HFFc6 (cell line): ENCODE measurements at regions not wholly inside any gene's neighbourhood (a gene's known extent, or its start where the extent isn't known, plus 50 kb on each side); places are given as distances from the start of the nearest gene placed in this dataset.

Experiments
- DNase-seq: peaks from one replicate; pipeline ENCODE4 v3.0.0-alpha.2; 2018
- H3K27ac Mint-ChIP-seq: 2 replicates; pipeline ENCODE4 v1.8.0; 2020; ENCODE audit warnings: mild to moderate bottlenecking, mixed read lengths
- H3K27me3 Mint-ChIP-seq: 2 replicates; pipeline ENCODE4 v1.8.0; 2021; ENCODE audit warnings: mild to moderate bottlenecking, moderate library complexity, mixed read lengths; ENCODE audit not compliant: insufficient read depth
- H3K36me3 Mint-ChIP-seq: 2 replicates; pipeline ENCODE4 v1.8.0; 2021; ENCODE audit warnings: low read depth, mixed read lengths
- H3K4me1 Mint-ChIP-seq: 2 replicates; pipeline ENCODE4 v1.8.0; 2020; ENCODE audit warnings: low read depth, mixed read lengths
- H3K4me3 Mint-ChIP-seq: 2 replicates; pipeline ENCODE4 v1.8.0; 2020; ENCODE audit warnings: mild to moderate bottlenecking, moderate library complexity, mixed read lengths
- H3K9me3 Mint-ChIP-seq: 2 replicates; pipeline ENCODE4 v1.8.0; 2020; ENCODE audit warnings: mild to moderate bottlenecking, mixed read lengths
- TF ChIP-seq, protein P1 (sequence below): fragments of 200-600 bp; sonication (generic); IDR thresholded peaks from 2 replicates; pipeline ENCODE4 v1.5.0; 2021; ENCODE audit warnings: antibody characterized with exemption, mild to moderate bottlenecking

DNA sequence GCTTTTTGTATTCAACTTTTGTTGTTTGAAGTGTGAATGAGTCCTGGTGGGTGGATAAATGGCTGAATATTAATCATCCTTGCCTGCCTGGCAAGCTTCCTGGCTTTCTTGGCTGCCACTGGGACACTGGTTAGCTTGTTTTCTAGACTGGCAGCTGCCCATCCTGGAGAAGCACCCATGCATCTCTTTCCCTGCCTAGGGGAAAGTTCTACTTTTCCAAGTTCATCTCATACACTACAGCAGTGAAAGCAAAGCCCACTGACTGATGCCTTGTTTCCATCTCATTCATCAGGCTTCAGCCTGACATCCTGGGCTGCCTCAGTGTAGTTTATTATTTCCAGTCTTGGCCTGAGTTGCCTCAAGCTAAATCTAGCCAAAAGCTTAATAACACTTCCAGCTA, 244.8 kb downstream of the PCDH20 start:
- no peak for DNase-seq
- TF ChIP-seq, protein P1, sequence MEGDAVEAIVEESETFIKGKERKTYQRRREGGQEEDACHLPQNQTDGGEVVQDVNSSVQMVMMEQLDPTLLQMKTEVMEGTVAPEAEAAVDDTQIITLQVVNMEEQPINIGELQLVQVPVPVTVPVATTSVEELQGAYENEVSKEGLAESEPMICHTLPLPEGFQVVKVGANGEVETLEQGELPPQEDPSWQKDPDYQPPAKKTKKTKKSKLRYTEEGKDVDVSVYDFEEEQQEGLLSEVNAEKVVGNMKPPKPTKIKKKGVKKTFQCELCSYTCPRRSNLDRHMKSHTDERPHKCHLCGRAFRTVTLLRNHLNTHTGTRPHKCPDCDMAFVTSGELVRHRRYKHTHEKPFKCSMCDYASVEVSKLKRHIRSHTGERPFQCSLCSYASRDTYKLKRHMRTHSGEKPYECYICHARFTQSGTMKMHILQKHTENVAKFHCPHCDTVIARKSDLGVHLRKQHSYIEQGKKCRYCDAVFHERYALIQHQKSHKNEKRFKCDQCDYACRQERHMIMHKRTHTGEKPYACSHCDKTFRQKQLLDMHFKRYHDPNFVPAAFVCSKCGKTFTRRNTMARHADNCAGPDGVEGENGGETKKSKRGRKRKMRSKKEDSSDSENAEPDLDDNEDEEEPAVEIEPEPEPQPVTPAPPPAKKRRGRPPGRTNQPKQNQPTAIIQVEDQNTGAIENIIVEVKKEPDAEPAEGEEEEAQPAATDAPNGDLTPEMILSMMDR: no peak
- Mint-ChIP-seq H3K27me3 (no peaks in the 10 kb centered on the region), H3K4me3 (no peak overlapping the region), H3K27ac (no peak overlapping the region), H3K36me3 (no peaks in the 10 kb centered on the region), H3K4me1 (no peaks in the 10 kb centered on the region), H3K9me3 (peaks cover 23% of the 10 kb centered on the region)

DNA sequence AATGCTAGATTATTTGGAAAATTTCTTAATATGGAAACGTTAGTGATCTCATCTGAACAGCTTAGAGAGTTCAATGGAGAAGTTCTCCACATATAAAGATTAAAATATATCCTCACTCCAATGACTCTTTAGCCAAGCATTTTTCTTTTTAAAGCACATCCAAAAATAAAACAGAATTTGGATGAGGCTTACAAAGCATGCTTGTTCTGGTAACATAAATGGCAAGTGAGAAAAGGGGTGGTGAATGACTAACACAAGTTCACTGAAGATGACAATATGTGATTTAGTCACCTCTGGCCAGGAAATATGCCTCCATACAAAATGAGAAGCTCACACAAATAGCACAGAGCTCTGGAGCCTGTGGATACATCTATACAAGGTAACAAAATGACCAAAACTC, 253.0 kb downstream of the PCDH20 start:
- TF ChIP-seq, protein P1: no peak
- Mint-ChIP-seq H3K27me3 (no peaks in the 10 kb centered on the region), H3K9me3 (peaks cover 29% of the 10 kb centered on the region), H3K27ac (no peak overlapping the region), H3K4me3 (no peak overlapping the region), H3K36me3 (no peaks in the 10 kb centered on the region), H3K4me1 (no peaks in the 10 kb centered on the region)
- DNase-seq: no peak

DNA sequence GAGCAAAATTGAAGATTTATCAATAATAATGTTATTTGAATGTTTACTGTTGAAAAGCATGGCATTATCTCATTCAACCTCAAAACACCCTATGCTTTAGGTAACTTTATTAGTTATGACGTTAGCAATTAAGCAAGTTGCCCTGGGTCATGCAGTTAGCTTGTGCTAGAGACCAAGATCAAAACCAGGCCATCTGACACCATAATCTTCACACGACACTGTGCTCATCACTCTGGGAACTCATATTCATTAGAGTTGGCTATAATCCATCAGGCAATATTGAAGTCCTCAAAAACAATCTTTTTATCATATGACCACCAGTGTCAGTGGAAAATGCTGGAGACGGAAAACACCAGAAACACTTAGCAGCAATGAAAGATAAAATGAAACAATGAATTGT, 253.5 kb downstream of the PCDH20 start:
- TF ChIP-seq, protein P1: no peak
- H3K4me3 Mint-ChIP-seq: no peak overlapping the region
- H3K27ac Mint-ChIP-seq: no peak overlapping the region
- no peak for DNase-seq
- H3K36me3 Mint-ChIP-seq: no peaks in the 10 kb centered on the region
- H3K9me3 Mint-ChIP-seq: peaks cover 28% of the 10 kb centered on the region
- H3K4me1 Mint-ChIP-seq: no peaks in the 10 kb centered on the region
- no peaks in the 10 kb centered on the region for H3K27me3 Mint-ChIP-seq

DNA sequence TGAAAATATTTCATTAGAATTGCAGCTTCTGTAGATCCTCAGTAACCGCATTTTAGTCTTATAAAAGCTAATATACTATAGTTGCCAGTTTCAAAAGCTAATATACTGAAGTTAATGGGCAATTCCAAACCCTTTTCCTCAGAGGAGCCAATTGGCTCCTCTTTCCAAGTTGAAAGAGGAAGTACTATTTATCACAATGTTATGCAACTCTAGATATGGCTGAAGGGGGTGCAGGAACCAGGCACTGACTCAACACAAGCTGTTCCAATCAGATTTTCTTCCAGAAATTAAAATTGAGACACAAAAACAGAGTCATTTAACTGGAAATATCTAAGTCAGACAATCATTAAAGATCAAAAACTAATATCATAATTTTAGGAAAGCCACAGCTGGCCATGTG, 258.9 kb downstream of the PCDH20 start:
- Mint-ChIP-seq H3K4me3 (no peak overlapping the region), H3K27me3 (no peaks in the 10 kb centered on the region), H3K4me1 (no peaks in the 10 kb centered on the region), H3K36me3 (no peaks in the 10 kb centered on the region), H3K9me3 (peaks cover 38% of the 10 kb centered on the region), H3K27ac (no peak overlapping the region)
- no peak for DNase-seq
- TF ChIP-seq, protein P1: no peak

DNA sequence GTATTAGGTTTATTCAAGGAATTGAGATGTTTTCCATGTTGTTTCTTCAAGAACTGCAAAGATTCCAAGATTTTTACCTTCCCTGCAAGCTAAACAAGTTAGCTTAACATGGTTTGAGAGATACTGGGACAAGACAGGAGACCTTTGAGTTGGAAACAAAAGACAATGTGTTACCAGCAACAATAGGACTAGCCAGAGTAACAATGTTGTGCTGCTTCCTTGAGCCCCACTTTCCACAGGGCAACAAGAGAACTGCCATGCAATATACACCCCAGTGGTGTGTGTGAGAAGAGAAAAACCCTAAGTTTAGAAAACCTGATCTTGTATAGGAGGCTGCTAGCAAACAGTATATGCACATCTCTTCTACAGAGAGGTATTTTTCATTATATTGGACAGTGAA, 264.6 kb downstream of the PCDH20 start:
- no peak for DNase-seq
- Mint-ChIP-seq H3K27me3 (no peaks in the 10 kb centered on the region), H3K4me3 (no peak overlapping the region), H3K27ac (no peak overlapping the region), H3K4me1 (no peaks in the 10 kb centered on the region), H3K36me3 (no peaks in the 10 kb centered on the region), H3K9me3 (peaks cover 28% of the 10 kb centered on the region)
- TF ChIP-seq, protein P1: no peak

DNA sequence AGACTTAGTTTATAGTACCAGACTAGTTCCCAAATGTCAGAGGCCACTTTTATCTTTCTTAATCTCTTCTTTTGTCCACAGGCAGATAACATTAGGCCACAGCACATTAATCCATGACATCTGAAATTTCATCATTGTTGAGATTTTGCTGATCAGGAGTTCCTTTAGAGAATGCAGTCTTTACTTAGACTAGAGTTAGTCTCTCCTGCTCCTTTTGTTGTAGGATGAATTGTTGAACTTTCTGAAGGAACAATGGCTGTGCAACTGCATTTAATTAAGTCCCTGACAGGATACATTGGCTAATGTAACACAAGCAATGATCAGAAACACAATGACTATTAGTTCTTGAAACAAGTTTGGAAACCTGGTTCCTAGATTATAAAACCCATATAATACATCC, 266.3 kb downstream of the PCDH20 start:
- Mint-ChIP-seq H3K9me3 (peaks cover 30% of the 10 kb centered on the region), H3K27ac (no peak overlapping the region), H3K36me3 (peaks cover 4% of the 10 kb centered on the region; the same call in 1 of the 2 replicates), H3K27me3 (no peaks in the 10 kb centered on the region), H3K4me3 (no peak overlapping the region), H3K4me1 (no peaks in the 10 kb centered on the region)
- TF ChIP-seq, protein P1: no peak
- DNase-seq: no peak
